ENCODE measurements at regions not wholly inside any gene's neighbourhood (a gene's known extent, or its start where the extent isn't known, plus 50 kb on each side); places are given as distances from the start of the nearest gene placed in this dataset.

- H4K8ac ChIP-seq (ENCODE audit: extremely low read depth, insufficient read depth, low read length) = no peak overlapping the region
- no peaks in the 10 kb centered on the region for H3K23me2 ChIP-seq (ENCODE audit: low read depth, low read length)
- H2AFZ ChIP-seq (ENCODE audit: low read length) = no peak overlapping the region
- no peaks in the 10 kb centered on the region for H3K36me3 ChIP-seq (ENCODE audit: control insufficient read depth in 2 of 4, insufficient read depth in 4 of 4, low read length in 3 of 4)
- POLR2A ChIA-PET (ENCODE audit: partially characterized antibody) = no interaction called here
- no peak overlapping the region for H2BK15ac ChIP-seq (ENCODE audit: low read length)
- no peaks in the 10 kb centered on the region for H4K20me1 ChIP-seq (replicated peaks in 1 of 2; ENCODE audit: control insufficient read depth in 1 of 2, insufficient read depth in 2 of 2, low read length in 2 of 2)
- 100% methylated on average over 1 of the region's 1 CpG; no CpG with 5 or more reads in 1 of the 2 experiments for WGBS, 2 experiments (ENCODE audit: extremely low coverage in 1 of 2, insufficient coverage in 1 of 2, insufficient read length in 1 of 2, insufficient replicate concordance in 2 of 2, low coverage in 1 of 2, low lambda C conversion rate in 2 of 2, missing lambda C conversion rate in 1 of 2)
- CTCF ChIA-PET (ENCODE audit: partially characterized antibody) = interaction anchor here (1.2 to 1.8 kb wide), 2 partner anchors 24 to 71 kb away, joined by 5 to 6 read pairs; no protein-coding TSS in a partner anchor
- no peak overlapping the region for H2AK5ac ChIP-seq (ENCODE audit: low read depth, low read length)
- no peak overlapping the region for H3K4ac ChIP-seq (replicated peaks; ENCODE audit: insufficient read length, low read depth, low read length)
- H3K27me3 ChIP-seq (replicated peaks in 1 of 4; ENCODE audit: control insufficient read depth in 3 of 4, extremely low read depth in 1 of 4, insufficient read depth in 3 of 4, low read length in 3 of 4) = no peaks in the 10 kb centered on the region
- no peak overlapping the region for H2BK5ac ChIP-seq (ENCODE audit: low read depth, low read length)
- H3K18ac ChIP-seq (ENCODE audit: extremely low read depth, low read length) = no peak overlapping the region
- no peak for FAIRE-seq
- no peak for DNase-seq (ENCODE audit: low read depth in 1 of 2, low spot score in 2 of 2)
- no peaks in the 10 kb centered on the region for H3K79me1 ChIP-seq (ENCODE audit: low read depth, low read length)
- no peaks in the 10 kb centered on the region for H3K9me3 ChIP-seq (ENCODE audit: insufficient read depth in 2 of 2, low read depth in 1 of 2, low read length in 1 of 2)
- H3K9ac ChIP-seq (replicated peaks in 1 of 4; ENCODE audit: extremely low read depth in 1 of 4, low read depth in 3 of 4, low read length in 3 of 4) = no peak overlapping the region
- H3K79me2 ChIP-seq (ENCODE audit: control insufficient read depth in 1 of 2, insufficient read depth in 2 of 2, low read length in 2 of 2) = no peaks in the 10 kb centered on the region
- no peak overlapping the region for H4K91ac ChIP-seq (replicated peaks; ENCODE audit: insufficient read length, low read length)
- H3K23ac ChIP-seq (ENCODE audit: insufficient read length) = no peak overlapping the region
- TF ChIP-seq RXRA (IDR thresholded peaks at IDR 0.05; ENCODE audit: insufficient read depth, low read depth, low read length) = no peak
- no peak for TF ChIP-seq RAD21 (IDR thresholded peaks at IDR 0.05 in 1 of 2, conservative IDR thresholded peaks at IDR 0.05 in 1 of 2; ENCODE audit: low read depth in 2 of 2, low read length in 2 of 2)
- TF ChIP-seq CHD2 (IDR thresholded peaks at IDR 0.05; ENCODE audit: low read length) = no peak
- TF ChIP-seq SIRT6 (IDR thresholded peaks at IDR 0.05; ENCODE audit: low read length) = no peak
- no peak for TF ChIP-seq POU5F1 (IDR thresholded peaks at IDR 0.05; ENCODE audit: low read depth, low read length)
- no peak for TF ChIP-seq RNF2 (IDR thresholded peaks at IDR 0.05; ENCODE audit: borderline replicate concordance, low read depth, low read length, missing control alignments, poor library complexity, severe bottlenecking)
- TF ChIP-seq SP2 (IDR thresholded peaks at IDR 0.05; ENCODE audit: low read length) = no peak
- no peak for TF ChIP-seq SIX5 (IDR thresholded peaks at IDR 0.05; ENCODE audit: low read depth, low read length)
- TF ChIP-seq EP300 (IDR thresholded peaks at IDR 0.05; ENCODE audit: borderline replicate concordance in 1 of 2, low read depth in 2 of 2, low read length in 2 of 2) = no peak
- no peak overlapping the region for H3K4me2 ChIP-seq (ENCODE audit: insufficient read depth in 1 of 2, low read depth in 2 of 2, low read length in 2 of 2)
- H2BK20ac ChIP-seq (ENCODE audit: low read length) = no peak overlapping the region
- H2BK12ac ChIP-seq (ENCODE audit: low read depth, low read length) = no peak overlapping the region
- no peaks in the 10 kb centered on the region for H3K4me1 ChIP-seq (replicated peaks in 1 of 4; ENCODE audit: control insufficient read depth in 3 of 4, insufficient read depth in 4 of 4, low read length in 3 of 4)
- H3K27ac ChIP-seq (ENCODE audit: low read depth, low read length) = no peak overlapping the region
- no peak overlapping the region for H4K5ac ChIP-seq (ENCODE audit: insufficient read length, low read depth, low read length)
- H2BK120ac ChIP-seq (replicated peaks; ENCODE audit: low read depth, low read length) = no peak overlapping the region
- H3K4me3 ChIP-seq (ENCODE audit: extremely low read depth in 1 of 4, insufficient read depth in 2 of 4, low read depth in 3 of 4, low read length in 4 of 4) = no peak overlapping the region
- no peak overlapping the region for H3K56ac ChIP-seq (replicated peaks; ENCODE audit: insufficient read length, low read depth, low read length)
- H3K14ac ChIP-seq (ENCODE audit: insufficient read length) = no peak overlapping the region
Observed at GRCh38 chrX:107396235-107396634, 53.2 kb upstream of the FRMPD3 start.

Measured in H1 (cell line).